IMR-90 (cell line): ENCODE measurements at regions not wholly inside any gene's neighbourhood (a gene's known extent, or its start where the extent isn't known, plus 50 kb on each side); places are given as distances from the start of the nearest gene placed in this dataset.

ENCODE experiments used
- BHLHE40 ChIP-seq: fragments of 150-350 bp; IDR thresholded peaks from 2 replicates; pipeline ENCODE4 v1.6.1; 2016; ENCODE audit warnings: mild to moderate bottlenecking, low read depth, low read length
- CEBPB ChIP-seq: IDR thresholded peaks from 2 replicates; pipeline ENCODE4 v1.6.1; 2012; ENCODE audit warnings: low read depth, low read length, improper control_type of control experiment
- CHD1 ChIP-seq: IDR thresholded peaks from 2 replicates; pipeline ENCODE4 v1.6.1; 2012; ENCODE audit warnings: low read depth, low read length, improper control_type of control experiment
- ELK1 ChIP-seq: fragments of 150-350 bp; IDR thresholded peaks from 2 replicates; pipeline ENCODE4 v1.6.1; 2016; ENCODE audit warnings: low read depth, mild to moderate bottlenecking, low read length, moderate library complexity, borderline replicate concordance
- FOS ChIP-seq: fragments of 150-350 bp; IDR thresholded peaks from 2 replicates; pipeline ENCODE4 v1.6.1; 2016; ENCODE audit warnings: low read depth, low read length
- MAFK ChIP-seq: IDR thresholded peaks from 2 replicates; pipeline ENCODE4 v1.6.1; 2012; ENCODE audit warnings: low read depth, low read length, improper control_type of control experiment
- MAZ ChIP-seq: IDR thresholded peaks from 2 replicates; pipeline ENCODE4 v1.6.1; 2012; ENCODE audit warnings: low read depth, mild to moderate bottlenecking, low read length, improper control_type of control experiment, moderate library complexity, borderline replicate concordance
- MXI1 ChIP-seq: IDR thresholded peaks from 2 replicates; pipeline ENCODE4 v1.6.1; 2012; ENCODE audit warnings: low read depth, mild to moderate bottlenecking, low read length, moderate library complexity, borderline replicate concordance
- POLR2A ChIP-seq: IDR thresholded peaks from 2 replicates; pipeline ENCODE4 v1.6.1; 2012; ENCODE audit warnings: mild to moderate bottlenecking, low read depth, low read length
- RAD21 ChIP-seq: IDR thresholded peaks from 2 replicates; pipeline ENCODE4 v1.6.1; 2012; ENCODE audit warnings: low read length, improper control_type of control experiment
- RCOR1 ChIP-seq: IDR thresholded peaks from 2 replicates; pipeline ENCODE4 v1.6.1; 2012; ENCODE audit warnings: mild to moderate bottlenecking, low read length, improper control_type of control experiment; ENCODE audit not compliant: insufficient replicate concordance
- RFX5 ChIP-seq: IDR thresholded peaks from 2 replicates; pipeline ENCODE4 v1.8.0; 2012; ENCODE audit warnings: low read depth, mild to moderate bottlenecking, low read length, moderate library complexity
- SMC3 ChIP-seq: fragments of 150-350 bp; IDR thresholded peaks from 2 replicates; pipeline ENCODE4 v1.6.1; 2016; ENCODE audit warnings: low read depth, mild to moderate bottlenecking, antibody characterized with exemption, low read length, moderate library complexity
- TF ChIP-seq, protein P1 (sequence below): conservative IDR thresholded peaks from 2 replicates; pipeline ENCODE4 v1.5.1; 2012; ENCODE audit warnings: mild to moderate bottlenecking, low read depth, low read length, improper control_type of control experiment

- TF ChIP-seq, protein P1, sequence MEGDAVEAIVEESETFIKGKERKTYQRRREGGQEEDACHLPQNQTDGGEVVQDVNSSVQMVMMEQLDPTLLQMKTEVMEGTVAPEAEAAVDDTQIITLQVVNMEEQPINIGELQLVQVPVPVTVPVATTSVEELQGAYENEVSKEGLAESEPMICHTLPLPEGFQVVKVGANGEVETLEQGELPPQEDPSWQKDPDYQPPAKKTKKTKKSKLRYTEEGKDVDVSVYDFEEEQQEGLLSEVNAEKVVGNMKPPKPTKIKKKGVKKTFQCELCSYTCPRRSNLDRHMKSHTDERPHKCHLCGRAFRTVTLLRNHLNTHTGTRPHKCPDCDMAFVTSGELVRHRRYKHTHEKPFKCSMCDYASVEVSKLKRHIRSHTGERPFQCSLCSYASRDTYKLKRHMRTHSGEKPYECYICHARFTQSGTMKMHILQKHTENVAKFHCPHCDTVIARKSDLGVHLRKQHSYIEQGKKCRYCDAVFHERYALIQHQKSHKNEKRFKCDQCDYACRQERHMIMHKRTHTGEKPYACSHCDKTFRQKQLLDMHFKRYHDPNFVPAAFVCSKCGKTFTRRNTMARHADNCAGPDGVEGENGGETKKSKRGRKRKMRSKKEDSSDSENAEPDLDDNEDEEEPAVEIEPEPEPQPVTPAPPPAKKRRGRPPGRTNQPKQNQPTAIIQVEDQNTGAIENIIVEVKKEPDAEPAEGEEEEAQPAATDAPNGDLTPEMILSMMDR: no peak
- no peak for TF ChIP-seq MAFK
- TF ChIP-seq RAD21: no peak
- TF ChIP-seq CHD1: no peak
- no peak for TF ChIP-seq SMC3
- TF ChIP-seq CEBPB: no peak
- TF ChIP-seq POLR2A: no peak
- TF ChIP-seq MAZ: no peak
- TF ChIP-seq MXI1: no peak
- TF ChIP-seq RCOR1: no peak
- TF ChIP-seq ELK1: no peak
- no peak for TF ChIP-seq BHLHE40
- TF ChIP-seq FOS: no peak
- TF ChIP-seq RFX5: no peak
Measured at GRCh38 chr6:33877982-33878535, 74.3 kb upstream of the MLN start.
